ENCODE measurements at regions not wholly inside any gene's neighbourhood (a gene's known extent, or its start where the extent isn't known, plus 50 kb on each side); places are given as distances from the start of the nearest gene placed in this dataset.

GRCh38 chr10:21431799-21432198, 93.7 kb downstream of the SKIDA1 start:
- TF ChIP-seq CTCF (IDR thresholded peaks at IDR 0.05): no peak

GRCh38 chr10:21427804-21428481, 97.5 kb downstream of the SKIDA1 start:
- TF ChIP-seq CTCF (IDR thresholded peaks at IDR 0.05): no peak
- no peak for DNase-seq
- Histone ChIP-seq H3K9me3 (peaks cover 4% of the 10 kb centered on the region), H3K27me3 (ENCODE audit: low read depth) (no peaks in the 10 kb centered on the region), H3K27ac (no peak overlapping the region), H3K4me3 (no peak overlapping the region), H3K4me1 (no peaks in the 10 kb centered on the region), H3K36me3 (no peaks in the 10 kb centered on the region)
- intact Hi-C loops (cut with DNase I): no loop called here
- no peak for ATAC-seq

More at GRCh38 chr10:21431799-21432198, 93.7 kb downstream of the SKIDA1 start:
- peaks cover 2% of the 10 kb centered on the region for H3K9me3 ChIP-seq
- no peaks in the 10 kb centered on the region for H3K36me3 ChIP-seq
- DNase-seq: no peak
- no peak overlapping the region for H3K4me3 ChIP-seq
- intact Hi-C loops (cut with DNase I): no loop called here
- no peaks in the 10 kb centered on the region for H3K4me1 ChIP-seq
- no peak for ATAC-seq
- H3K27ac ChIP-seq: no peak overlapping the region
- no peaks in the 10 kb centered on the region for H3K27me3 ChIP-seq (ENCODE audit: low read depth)

- intact Hi-C loops (cut with DNase I): no loop called here
- H3K9me3 ChIP-seq: peaks cover 4% of the 10 kb centered on the region
- no peak for DNase-seq
- no peak overlapping the region for H3K4me3 ChIP-seq
- no peaks in the 10 kb centered on the region for H3K36me3 ChIP-seq
- no peak for TF ChIP-seq CTCF (IDR thresholded peaks at IDR 0.05)
- no peak for ATAC-seq
- H3K27ac ChIP-seq: no peak overlapping the region
- no peaks in the 10 kb centered on the region for H3K4me1 ChIP-seq
- H3K27me3 ChIP-seq (ENCODE audit: low read depth): no peaks in the 10 kb centered on the region
These were observed 101.0 kb downstream of the SKIDA1 start for GRCh38 chr10:21424459-21424861.

GRCh38 chr10:21423850-21424249, 101.6 kb downstream of the SKIDA1 start:
- no peaks in the 10 kb centered on the region for H3K4me1 ChIP-seq

GRCh38 chr10:21423338-21423737, 102.1 kb downstream of the SKIDA1 start:
- no peaks in the 10 kb centered on the region for H3K27me3 ChIP-seq (ENCODE audit: low read depth)
- TF ChIP-seq CTCF (IDR thresholded peaks at IDR 0.05): no peak
- intact Hi-C loops (cut with DNase I): no loop called here

More at GRCh38 chr10:21423850-21424249, 101.6 kb downstream of the SKIDA1 start:
- Histone ChIP-seq H3K27me3 (ENCODE audit: low read depth) (no peaks in the 10 kb centered on the region), H3K36me3 (no peaks in the 10 kb centered on the region), H3K4me3 (no peak overlapping the region), H3K9me3 (peaks cover 4% of the 10 kb centered on the region), H3K27ac (no peak overlapping the region)
- no peak for ATAC-seq
- TF ChIP-seq CTCF (IDR thresholded peaks at IDR 0.05): no peak
- DNase-seq: no peak
- intact Hi-C loops (cut with DNase I): no loop called here

More at GRCh38 chr10:21423338-21423737, 102.1 kb downstream of the SKIDA1 start:
- Histone ChIP-seq H3K27ac (no peak overlapping the region), H3K4me1 (no peaks in the 10 kb centered on the region), H3K9me3 (peaks cover 4% of the 10 kb centered on the region), H3K36me3 (no peaks in the 10 kb centered on the region), H3K4me3 (no peak overlapping the region)
- no peak for ATAC-seq
- DNase-seq: no peak

All from lower lobe of right lung (tissue), 2 donors.